ENCODE measurements at regions not wholly inside any gene's neighbourhood (a gene's known extent, or its start where the extent isn't known, plus 50 kb on each side); places are given as distances from the start of the nearest gene placed in this dataset.

DNA sequence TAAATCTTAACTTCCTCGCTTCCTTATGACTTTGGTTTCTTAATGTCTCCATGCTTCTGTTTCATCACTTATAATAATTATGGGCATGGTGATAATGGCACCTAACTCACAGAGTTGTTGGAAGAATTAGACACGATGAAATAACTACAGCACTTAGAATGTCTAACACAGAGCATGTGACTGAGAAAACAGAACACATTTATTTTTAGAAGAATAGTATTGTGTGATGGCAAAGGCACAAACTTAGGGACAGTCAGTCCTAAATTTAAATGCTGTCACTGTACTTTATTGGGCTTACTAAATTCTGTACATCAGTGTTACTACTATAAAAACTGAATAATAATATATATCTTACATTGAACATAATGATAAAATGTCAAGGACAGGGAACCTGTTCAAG is 391.1 kb upstream of the JAG1 start:
- Histone ChIP-seq H3K36me3 (no peaks in the 10 kb centered on the region), H3K4me1 (no peaks in the 10 kb centered on the region), H3K4me3 (no peak overlapping the region), H3K27ac (no peak overlapping the region), H3K9me3 (no peaks in the 10 kb centered on the region), H3K27me3 (no peaks in the 10 kb centered on the region)
- no peak for DNase-seq
- TF ChIP-seq POLR2A (IDR thresholded peaks at IDR 0.05), result no peak
- TF ChIP-seq, protein P1, sequence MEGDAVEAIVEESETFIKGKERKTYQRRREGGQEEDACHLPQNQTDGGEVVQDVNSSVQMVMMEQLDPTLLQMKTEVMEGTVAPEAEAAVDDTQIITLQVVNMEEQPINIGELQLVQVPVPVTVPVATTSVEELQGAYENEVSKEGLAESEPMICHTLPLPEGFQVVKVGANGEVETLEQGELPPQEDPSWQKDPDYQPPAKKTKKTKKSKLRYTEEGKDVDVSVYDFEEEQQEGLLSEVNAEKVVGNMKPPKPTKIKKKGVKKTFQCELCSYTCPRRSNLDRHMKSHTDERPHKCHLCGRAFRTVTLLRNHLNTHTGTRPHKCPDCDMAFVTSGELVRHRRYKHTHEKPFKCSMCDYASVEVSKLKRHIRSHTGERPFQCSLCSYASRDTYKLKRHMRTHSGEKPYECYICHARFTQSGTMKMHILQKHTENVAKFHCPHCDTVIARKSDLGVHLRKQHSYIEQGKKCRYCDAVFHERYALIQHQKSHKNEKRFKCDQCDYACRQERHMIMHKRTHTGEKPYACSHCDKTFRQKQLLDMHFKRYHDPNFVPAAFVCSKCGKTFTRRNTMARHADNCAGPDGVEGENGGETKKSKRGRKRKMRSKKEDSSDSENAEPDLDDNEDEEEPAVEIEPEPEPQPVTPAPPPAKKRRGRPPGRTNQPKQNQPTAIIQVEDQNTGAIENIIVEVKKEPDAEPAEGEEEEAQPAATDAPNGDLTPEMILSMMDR (IDR thresholded peaks at IDR 0.05), result no peak
- intact Hi-C loops (cut with DNase I; ENCODE audit: low total_unique reads), result no loop called here

DNA sequence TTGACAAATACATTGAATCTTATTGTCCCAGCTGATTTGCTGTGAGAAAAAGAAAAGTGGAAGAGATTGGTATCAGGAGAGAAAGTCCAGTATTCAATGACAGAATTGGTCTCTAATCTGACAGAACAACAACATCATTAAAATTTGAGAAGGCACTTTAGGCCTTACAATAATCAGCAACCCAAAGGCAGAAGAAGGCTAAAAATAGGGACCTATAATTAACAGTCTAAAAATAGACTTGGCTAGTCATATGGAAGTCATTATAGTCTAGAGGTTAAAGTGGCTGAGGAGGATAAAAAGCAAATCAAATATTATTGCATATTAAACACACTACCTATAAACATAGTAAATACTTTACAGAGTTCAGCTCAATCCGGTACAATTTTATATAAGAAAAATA is 393.6 kb upstream of the JAG1 start:
- intact Hi-C loops (cut with DNase I; ENCODE audit: low total_unique reads), result no loop called here
- Histone ChIP-seq H3K9me3 (peaks cover 0 to 5% of the 10 kb centered on the region in 2 donors), H3K27ac (no peak overlapping the region), H3K4me1 (no peaks in the 10 kb centered on the region), H3K27me3 (no peaks in the 10 kb centered on the region), H3K4me3 (no peak overlapping the region), H3K36me3 (no peaks in the 10 kb centered on the region)
- no peak for DNase-seq
- TF ChIP-seq, protein P1 (IDR thresholded peaks at IDR 0.05), result no peak
- TF ChIP-seq POLR2A (IDR thresholded peaks at IDR 0.05), result no peak

DNA sequence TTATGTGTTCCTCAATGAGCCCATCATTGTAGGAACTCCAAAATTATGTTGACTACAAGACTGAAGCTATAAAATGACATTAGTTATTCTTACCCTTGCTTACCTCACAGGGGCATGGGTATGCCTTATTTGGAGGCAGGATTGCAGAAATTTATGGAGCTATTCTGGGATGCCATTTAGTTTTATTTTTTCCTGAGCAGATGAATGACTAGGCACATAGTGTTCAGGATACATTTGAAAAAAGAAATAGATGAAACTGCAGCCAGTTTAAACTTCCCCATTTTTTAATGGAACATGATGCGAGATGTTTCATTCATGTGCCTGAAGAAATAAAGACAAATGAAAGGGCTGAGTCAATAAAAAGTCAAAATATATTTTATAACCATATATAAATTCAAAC is 399.2 kb upstream of the JAG1 start:
- Histone ChIP-seq H3K9me3 (peaks cover 0 to 5% of the 10 kb centered on the region in 2 donors), H3K36me3 (no peaks in the 10 kb centered on the region), H3K4me1 (no peaks in the 10 kb centered on the region), H3K27me3 (no peaks in the 10 kb centered on the region), H3K27ac (peak overlapping the region in 1 of 2 donors; percentile 65), H3K4me3 (no peak overlapping the region)
- no peak for TF ChIP-seq POLR2A (IDR thresholded peaks at IDR 0.05)
- TF ChIP-seq, protein P1 (IDR thresholded peaks at IDR 0.05), result no peak
- no peak for DNase-seq
- intact Hi-C loops (cut with DNase I; ENCODE audit: low total_unique reads), result no loop called here

DNA sequence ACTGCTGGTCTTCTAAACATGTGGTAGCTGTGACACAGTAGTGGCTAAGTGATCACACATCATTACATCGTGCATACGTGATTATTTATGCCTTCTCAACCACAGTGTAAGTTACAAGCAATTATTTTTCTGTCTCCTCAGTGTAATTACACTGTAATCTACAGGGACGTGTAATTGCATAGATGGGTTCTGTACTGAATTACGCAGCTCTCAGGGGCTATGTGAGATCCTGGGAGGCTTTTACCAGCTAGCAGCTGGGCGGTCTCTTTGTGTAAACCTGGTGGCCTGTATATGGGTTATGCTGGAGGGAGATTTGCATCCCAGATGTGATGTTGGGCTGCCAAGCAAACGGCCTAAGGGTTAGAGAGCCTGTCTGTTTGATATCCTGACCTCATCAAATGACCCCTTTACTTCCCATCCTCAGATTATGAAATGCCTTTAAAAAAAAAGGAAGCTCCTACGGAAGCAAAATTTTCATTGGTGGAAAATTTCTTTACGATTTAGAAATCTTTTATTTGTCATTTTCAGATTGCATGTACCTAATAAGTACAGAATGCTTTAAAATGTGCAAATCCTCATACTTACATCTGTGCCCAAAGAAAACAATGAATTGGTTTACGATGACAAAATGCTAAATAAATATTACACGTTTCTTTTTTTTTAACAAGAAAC is 402.8 kb upstream of the JAG1 start:
- Histone ChIP-seq H3K4me3 (no peak overlapping the region), H3K27me3 (no peaks in the 10 kb centered on the region), H3K4me1 (no peaks in the 10 kb centered on the region), H3K9me3 (peaks cover 0 to 4% of the 10 kb centered on the region in 2 donors), H3K27ac (no peak overlapping the region), H3K36me3 (no peaks in the 10 kb centered on the region)
- TF ChIP-seq POLR2A (IDR thresholded peaks at IDR 0.05), result no peak
- TF ChIP-seq, protein P1 (IDR thresholded peaks at IDR 0.05), result no peak
- no peak for DNase-seq
- intact Hi-C loops (cut with DNase I; ENCODE audit: low total_unique reads), result no loop called here

DNA sequence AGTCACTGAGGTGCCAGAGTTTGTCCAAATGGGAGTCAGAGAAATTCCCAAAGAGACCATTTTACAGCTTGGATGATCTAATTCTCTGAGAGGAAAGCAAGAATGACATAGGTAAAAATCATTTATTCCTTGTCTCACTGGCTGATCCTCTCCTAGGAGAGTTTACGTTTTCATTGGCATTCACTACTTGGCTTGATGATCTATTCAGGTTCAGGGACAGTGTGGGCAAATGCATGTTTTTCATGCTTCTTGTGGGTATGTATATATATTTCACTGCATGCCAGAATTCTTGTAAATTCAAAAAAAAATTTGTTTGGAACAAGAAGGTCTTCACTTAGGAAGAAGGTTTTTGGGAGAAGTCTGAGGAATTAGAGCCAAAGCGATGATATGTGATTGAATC is 403.4 kb upstream of the JAG1 start:
- TF ChIP-seq POLR2A (IDR thresholded peaks at IDR 0.05), result no peak
- TF ChIP-seq, protein P1 (IDR thresholded peaks at IDR 0.05), result no peak
- no peak for DNase-seq
- Histone ChIP-seq H3K27me3 (no peaks in the 10 kb centered on the region), H3K4me3 (no peak overlapping the region), H3K27ac (no peak overlapping the region), H3K4me1 (no peaks in the 10 kb centered on the region), H3K36me3 (no peaks in the 10 kb centered on the region), H3K9me3 (no peaks in the 10 kb centered on the region)
- intact Hi-C loops (cut with DNase I; ENCODE audit: low total_unique reads), result no loop called here

All from uterus (tissue), 3 donors.